ENCODE measurements at regions not wholly inside any gene's neighbourhood (a gene's known extent, or its start where the extent isn't known, plus 50 kb on each side); places are given as distances from the start of the nearest gene placed in this dataset.

DNA sequence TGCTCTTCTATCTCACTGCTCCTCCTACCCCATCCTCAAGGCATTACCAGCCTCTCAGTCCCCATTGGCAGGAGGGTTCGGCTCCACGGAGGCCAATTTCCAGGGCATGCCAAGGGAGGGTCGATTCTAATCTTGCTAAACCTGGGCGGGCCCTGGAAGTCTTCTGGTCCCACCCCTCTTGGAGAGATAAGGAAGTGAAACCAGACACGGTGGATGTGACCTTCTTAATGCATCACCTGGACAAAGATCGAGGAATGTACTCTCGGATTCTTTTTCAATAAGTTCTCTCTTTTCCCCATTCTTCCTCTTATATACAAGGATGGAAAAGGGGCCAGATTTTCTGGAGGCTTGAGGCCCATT is 112.2 kb upstream of the ARMC2 start:
- TF ChIP-seq EZH2 (IDR thresholded peaks at IDR 0.05; ENCODE audit: borderline replicate concordance, low read length): no peak
- TF ChIP-seq, protein P1, sequence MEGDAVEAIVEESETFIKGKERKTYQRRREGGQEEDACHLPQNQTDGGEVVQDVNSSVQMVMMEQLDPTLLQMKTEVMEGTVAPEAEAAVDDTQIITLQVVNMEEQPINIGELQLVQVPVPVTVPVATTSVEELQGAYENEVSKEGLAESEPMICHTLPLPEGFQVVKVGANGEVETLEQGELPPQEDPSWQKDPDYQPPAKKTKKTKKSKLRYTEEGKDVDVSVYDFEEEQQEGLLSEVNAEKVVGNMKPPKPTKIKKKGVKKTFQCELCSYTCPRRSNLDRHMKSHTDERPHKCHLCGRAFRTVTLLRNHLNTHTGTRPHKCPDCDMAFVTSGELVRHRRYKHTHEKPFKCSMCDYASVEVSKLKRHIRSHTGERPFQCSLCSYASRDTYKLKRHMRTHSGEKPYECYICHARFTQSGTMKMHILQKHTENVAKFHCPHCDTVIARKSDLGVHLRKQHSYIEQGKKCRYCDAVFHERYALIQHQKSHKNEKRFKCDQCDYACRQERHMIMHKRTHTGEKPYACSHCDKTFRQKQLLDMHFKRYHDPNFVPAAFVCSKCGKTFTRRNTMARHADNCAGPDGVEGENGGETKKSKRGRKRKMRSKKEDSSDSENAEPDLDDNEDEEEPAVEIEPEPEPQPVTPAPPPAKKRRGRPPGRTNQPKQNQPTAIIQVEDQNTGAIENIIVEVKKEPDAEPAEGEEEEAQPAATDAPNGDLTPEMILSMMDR (IDR thresholded peaks at IDR 0.05; ENCODE audit: low read length): no peak

Data from OCI-LY1 (cell line).